Breast epithelium (tissue), 4 donors: ENCODE measurements at regions not wholly inside any gene's neighbourhood (a gene's known extent, or its start where the extent isn't known, plus 50 kb on each side); places are given as distances from the start of the nearest gene placed in this dataset.

ENCODE experiments used
- DNase-seq, 2 donors: peaks; one replicate each; pipeline ENCODE4 v3.0.0-alpha.2; 2019; ENCODE audit warnings: low spot score in 2 of 2
- H3K27ac ChIP-seq, 2 donors: fragments of 200-600 bp; sonication (generic) in 1 of 2; one replicate each; pipeline ENCODE4 v1.5.1; 2016 to 2019; ENCODE audit warnings: mild to moderate bottlenecking in 1 of 2
- H3K27me3 ChIP-seq, 2 donors: fragments of 200-600 bp; sonication (generic) in 1 of 2; one replicate each; pipeline versions ENCODE4 v1.5.1 to v1.6.0; 2017 to 2019; ENCODE audit warnings: control low read depth in 1 of 2, mild to moderate bottlenecking in 1 of 2
- H3K36me3 ChIP-seq: fragments of 200-600 bp; one replicate; pipeline ENCODE4 v1.5.1; 2019
- H3K4me1 ChIP-seq, 2 donors: fragments of 200-600 bp; sonication (generic); one replicate each; pipeline ENCODE4 v1.5.1; 2016 to 2019; ENCODE audit warnings: control low read depth in 1 of 2
- H3K4me3 ChIP-seq, 3 donors: fragments of 200-600 bp; sonication (generic); 1 replicate in 2 of 3; 2 replicates in 1 of 3; pipeline ENCODE4 v1.5.1; 2016 to 2019; ENCODE audit warnings: mild to moderate bottlenecking in 3 of 3, moderate library complexity in 2 of 3
- H3K9me3 ChIP-seq, 2 donors: fragments of 200-600 bp; sonication (generic) in 1 of 2; one replicate each; pipeline ENCODE4 v1.5.1; 2016 to 2019; ENCODE audit warnings: control low read depth in 1 of 2
- CTCF ChIP-seq, 3 donors: fragments of 450-650 bp; IDR thresholded peaks; one replicate each; pipeline ENCODE4 v1.5.1; 2016 to 2017; ENCODE audit warnings: antibody characterized with exemption in 3 of 3, mild to moderate bottlenecking in 3 of 3, moderate library complexity in 3 of 3
- POLR2A ChIP-seq: fragments of 450-650 bp; IDR thresholded peaks from one replicate; pipeline ENCODE4 v1.6.1; 2016; ENCODE audit warnings: antibody characterized with exemption, mild to moderate bottlenecking, moderate library complexity
- POLR2AphosphoS5 ChIP-seq, 3 donors: sonication (generic); formaldehyde crosslinking; IDR thresholded peaks; one replicate each; pipeline ENCODE4 v1.6.1; 2017; ENCODE audit warnings: antibody characterized with exemption in 3 of 3
- intact Hi-C: fragments of 100-400 bp; cut with DNase I; formaldehyde crosslinking; loops from one replicate; pipeline ENCODE4 v1.15.1; 2023; ENCODE audit warnings: low total_unique reads

- DNase-seq, result no peak
- TF ChIP-seq CTCF (IDR thresholded peaks at IDR 0.05), result no peak
- TF ChIP-seq POLR2A, result no peak
- no peak for TF ChIP-seq POLR2AphosphoS5 (IDR thresholded peaks at IDR 0.05)
- Histone ChIP-seq H3K4me3 (no peak overlapping the region), H3K9me3 (no peaks in the 10 kb centered on the region), H3K27me3 (no peaks in the 10 kb centered on the region), H3K36me3 (no peaks in the 10 kb centered on the region), H3K4me1 (no peaks in the 10 kb centered on the region), H3K27ac (no peak overlapping the region)
- intact Hi-C loops, result no loop called here
These were observed 177.2 kb downstream of the BUB3 start for GRCh38 chr10:123331438-123331837.

GRCh38 chr10:123346581-123346980 is 192.4 kb downstream of the BUB3 start:
- H3K9me3 ChIP-seq, result no peaks in the 10 kb centered on the region
- DNase-seq, result no peak
- H3K36me3 ChIP-seq, result no peaks in the 10 kb centered on the region
- no peak for TF ChIP-seq POLR2A
- no peak for TF ChIP-seq CTCF (IDR thresholded peaks at IDR 0.05)
- no peak for TF ChIP-seq POLR2AphosphoS5 (IDR thresholded peaks at IDR 0.05)
- no peak overlapping the region for H3K4me3 ChIP-seq
- no peak overlapping the region for H3K27ac ChIP-seq
- intact Hi-C loops, result no loop called here
- H3K27me3 ChIP-seq, result no peaks in the 10 kb centered on the region
- H3K4me1 ChIP-seq, result no peaks in the 10 kb centered on the region

GRCh38 chr10:123348691-123349572 is 194.7 kb downstream of the BUB3 start:
- no peak overlapping the region for H3K4me3 ChIP-seq
- DNase-seq, result no peak
- no peaks in the 10 kb centered on the region for H3K4me1 ChIP-seq
- no peak for TF ChIP-seq POLR2AphosphoS5 (IDR thresholded peaks at IDR 0.05)
- TF ChIP-seq POLR2A, result no peak
- no peak for TF ChIP-seq CTCF (IDR thresholded peaks at IDR 0.05)
- no peaks in the 10 kb centered on the region for H3K27me3 ChIP-seq
- no peaks in the 10 kb centered on the region for H3K9me3 ChIP-seq
- no peaks in the 10 kb centered on the region for H3K36me3 ChIP-seq
- no peak overlapping the region for H3K27ac ChIP-seq
- intact Hi-C loops, result no loop called here

- Histone ChIP-seq H3K36me3 (no peaks in the 10 kb centered on the region), H3K9me3 (no peaks in the 10 kb centered on the region), H3K4me1 (no peaks in the 10 kb centered on the region), H3K4me3 (no peak overlapping the region), H3K27me3 (no peaks in the 10 kb centered on the region), H3K27ac (no peak overlapping the region)
- intact Hi-C loops, result no loop called here
- TF ChIP-seq POLR2AphosphoS5 (IDR thresholded peaks at IDR 0.05), result no peak
- TF ChIP-seq CTCF (IDR thresholded peaks at IDR 0.05), result no peak
- no peak for TF ChIP-seq POLR2A
- no peak for DNase-seq
These were observed 197.5 kb downstream of the BUB3 start for GRCh38 chr10:123351715-123352114.

GRCh38 chr10:123354521-123354920 is 200.3 kb downstream of the BUB3 start:
- H3K9me3 ChIP-seq, result no peaks in the 10 kb centered on the region
- no peaks in the 10 kb centered on the region for H3K4me1 ChIP-seq
- H3K27ac ChIP-seq, result no peak overlapping the region
- no peak overlapping the region for H3K4me3 ChIP-seq
- no peaks in the 10 kb centered on the region for H3K27me3 ChIP-seq
- DNase-seq, result peak; percentile 32 to 62
- intact Hi-C loops, result no loop called here
- H3K36me3 ChIP-seq, result no peaks in the 10 kb centered on the region
- TF ChIP-seq POLR2A (no peak), CTCF (IDR thresholded peaks at IDR 0.05) (no peak), POLR2AphosphoS5 (IDR thresholded peaks at IDR 0.05) (no peak)
